ENCODE measurements at regions not wholly inside any gene's neighbourhood (a gene's known extent, or its start where the extent isn't known, plus 50 kb on each side); places are given as distances from the start of the nearest gene placed in this dataset.

DNA sequence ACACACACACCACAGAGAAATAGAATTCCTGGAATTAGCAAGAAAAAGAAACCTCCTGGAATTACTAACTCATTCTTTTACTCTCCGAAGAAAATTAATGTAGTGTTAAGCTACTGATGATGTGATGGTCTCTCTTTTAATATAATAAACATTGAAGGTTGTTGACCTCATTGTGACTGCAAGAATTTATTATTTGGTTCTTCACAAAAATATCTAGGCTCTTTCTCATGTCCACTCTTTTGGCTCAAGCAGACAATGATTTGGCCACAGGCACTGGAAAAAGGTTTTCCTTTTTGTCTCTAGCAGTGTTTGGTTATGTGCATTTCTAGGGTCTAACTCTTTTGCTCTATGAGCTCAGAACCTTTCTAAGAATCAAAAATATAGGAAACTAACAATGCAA, 811.9 kb downstream of the TENT5A start:
- H3K4me3 ChIP-seq (ENCODE audit: low read depth, low read length), result no peak overlapping the region
- DNase-seq (ENCODE audit: low read depth), result no peak
- no peak for TF ChIP-seq MYC (IDR thresholded peaks at IDR 0.05; ENCODE audit: low read depth, low read length)
- TF ChIP-seq CTCF (IDR thresholded peaks at IDR 0.05; ENCODE audit: low read depth, low read length), result no peak
- TF ChIP-seq MAX (IDR thresholded peaks at IDR 0.05; ENCODE audit: low read depth, low read length), result no peak
- TF ChIP-seq POLR2A (IDR thresholded peaks at IDR 0.05; ENCODE audit: extremely low read depth, insufficient read length), result no peak

DNA sequence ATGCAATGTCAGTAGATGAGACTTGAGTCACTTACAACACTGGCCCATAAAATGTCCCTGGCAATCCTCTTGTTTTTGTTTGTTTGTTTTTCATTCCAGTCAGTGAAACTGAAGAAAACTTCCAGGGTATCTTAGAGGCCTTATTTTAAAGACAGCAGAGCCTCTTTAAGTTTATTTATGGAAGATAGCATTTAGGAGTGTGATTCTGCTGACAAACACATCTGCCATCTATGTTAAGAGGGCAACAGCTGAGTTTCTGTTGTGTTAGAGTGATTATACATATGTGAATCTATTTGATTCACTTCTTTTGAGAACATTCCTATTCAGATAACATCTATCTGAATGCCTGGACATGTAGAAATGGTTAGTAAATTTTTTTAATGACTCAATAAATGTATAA, 812.6 kb downstream of the TENT5A start:
- TF ChIP-seq MAX (IDR thresholded peaks at IDR 0.05; ENCODE audit: low read depth, low read length), result no peak
- TF ChIP-seq MYC (IDR thresholded peaks at IDR 0.05; ENCODE audit: low read depth, low read length), result no peak
- no peak overlapping the region for H3K4me3 ChIP-seq (ENCODE audit: low read depth, low read length)

GRCh38 chr6:80939480-80939879, 813.0 kb downstream of the TENT5A start:
- H3K4me3 ChIP-seq (ENCODE audit: low read depth, low read length), result no peak overlapping the region
- no peak for DNase-seq (ENCODE audit: low read depth)
- TF ChIP-seq CTCF (IDR thresholded peaks at IDR 0.05; ENCODE audit: low read depth, low read length), result no peak
- TF ChIP-seq MAX (IDR thresholded peaks at IDR 0.05; ENCODE audit: low read depth, low read length), result no peak
- TF ChIP-seq MYC (IDR thresholded peaks at IDR 0.05; ENCODE audit: low read depth, low read length), result no peak
- TF ChIP-seq POLR2A (IDR thresholded peaks at IDR 0.05; ENCODE audit: extremely low read depth, insufficient read length), result no peak

More for the DNA sequence above, 812.6 kb downstream of the TENT5A start:
- no peak for DNase-seq (ENCODE audit: low read depth)

GRCh38 chr6:80938131-80938530, 814.4 kb downstream of the TENT5A start:
- TF ChIP-seq MYC (IDR thresholded peaks at IDR 0.05; ENCODE audit: low read depth, low read length), result no peak
- no peak for TF ChIP-seq POLR2A (IDR thresholded peaks at IDR 0.05; ENCODE audit: extremely low read depth, insufficient read length)
- TF ChIP-seq CTCF (IDR thresholded peaks at IDR 0.05; ENCODE audit: low read depth, low read length), result no peak
- no peak for TF ChIP-seq MAX (IDR thresholded peaks at IDR 0.05; ENCODE audit: low read depth, low read length)
- DNase-seq (ENCODE audit: low read depth), result no peak
- H3K4me3 ChIP-seq (ENCODE audit: low read depth, low read length), result no peak overlapping the region

GRCh38 chr6:80932359-80932758, 820.1 kb downstream of the TENT5A start:
- DNase-seq (ENCODE audit: low read depth), result no peak
- no peak overlapping the region for H3K4me3 ChIP-seq (ENCODE audit: low read depth, low read length)
- TF ChIP-seq MYC (IDR thresholded peaks at IDR 0.05; ENCODE audit: low read depth, low read length), result no peak

GRCh38 chr6:80930376-80930775, 822.1 kb downstream of the TENT5A start:
- no peak for DNase-seq (ENCODE audit: low read depth)
- H3K4me3 ChIP-seq (ENCODE audit: low read depth, low read length), result no peak overlapping the region
- TF ChIP-seq POLR2A (IDR thresholded peaks at IDR 0.05; ENCODE audit: extremely low read depth, insufficient read length) (no peak), MAX (IDR thresholded peaks at IDR 0.05; ENCODE audit: low read depth, low read length) (no peak), MYC (IDR thresholded peaks at IDR 0.05; ENCODE audit: low read depth, low read length) (no peak), CTCF (IDR thresholded peaks at IDR 0.05; ENCODE audit: low read depth, low read length) (no peak)

DNA sequence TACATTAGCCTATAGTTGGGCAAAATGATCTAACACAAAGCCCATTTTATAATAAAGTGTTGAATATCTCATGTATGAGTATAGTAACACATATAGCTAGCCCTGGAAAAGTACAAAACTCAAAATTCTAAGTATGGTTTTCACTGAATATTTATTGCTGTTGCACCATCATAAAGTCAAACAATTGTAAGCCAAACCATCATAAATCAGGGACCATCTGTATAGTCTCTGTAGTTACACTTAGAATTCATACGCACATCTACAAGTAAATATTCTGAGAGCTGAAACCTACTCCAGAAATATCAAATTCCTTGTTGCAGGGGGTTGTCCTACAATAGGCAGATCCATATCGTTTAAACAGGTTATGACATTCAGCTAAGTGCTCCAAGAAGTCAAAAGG, 817.3 kb downstream of the BCKDHB start:
- no peak overlapping the region for H3K4me3 ChIP-seq (ENCODE audit: low read depth, low read length)

More for the DNA sequence above, 817.3 kb downstream of the BCKDHB start:
- DNase-seq (ENCODE audit: low read depth), result no peak
- TF ChIP-seq POLR2A (IDR thresholded peaks at IDR 0.05; ENCODE audit: extremely low read depth, insufficient read length) (no peak), MAX (IDR thresholded peaks at IDR 0.05; ENCODE audit: low read depth, low read length) (no peak), MYC (IDR thresholded peaks at IDR 0.05; ENCODE audit: low read depth, low read length) (no peak), CTCF (IDR thresholded peaks at IDR 0.05; ENCODE audit: low read depth, low read length) (no peak)

Data from NB4 (cell line).